HG03097 (cell line): ENCODE measurements at regions not wholly inside any gene's neighbourhood (a gene's known extent, or its start where the extent isn't known, plus 50 kb on each side); places are given as distances from the start of the nearest gene placed in this dataset.
"Not testable (repeated sequence)": the region's sequence is repeated elsewhere in the genome, so short reads cannot be mapped to it uniquely, and the experiment has no call there.

Experiments used
- ATAC-seq: cut with Tn5 transposase; IDR thresholded peaks from one replicate; pipeline ENCODE4 v1.9.1; 2021; ENCODE audit not compliant: unreplicated experiment, low FRiP score

GRCh38 chr12:47353508-47353907 lies 273.7 kb upstream of the AMIGO2 start:
- no peak for ATAC-seq

GRCh38 chr12:47352067-47352466 lies 272.3 kb upstream of the AMIGO2 start:
- no peak for ATAC-seq

- no peak for ATAC-seq
These were observed 271.8 kb upstream of the AMIGO2 start for GRCh38 chr12:47351526-47351925.

- ATAC-seq: no peak
These were observed 270.3 kb upstream of the AMIGO2 start for GRCh38 chr12:47350062-47350408.

GRCh38 chr12:47349137-47350061 lies 269.6 kb upstream of the AMIGO2 start:
- no peak for ATAC-seq

- no peak for ATAC-seq
These were observed 268.4 kb upstream of the AMIGO2 start for GRCh38 chr12:47348206-47348605.

- no peak for ATAC-seq
These were observed 266.7 kb upstream of the AMIGO2 start for GRCh38 chr12:47346251-47347019.

GRCh38 chr12:47343684-47344567 lies 264.2 kb upstream of the AMIGO2 start:
- ATAC-seq: no peak

GRCh38 chr12:47340411-47341015 lies 260.8 kb upstream of the AMIGO2 start:
- ATAC-seq: no peak

- ATAC-seq: no peak
These were observed 257.8 kb upstream of the AMIGO2 start for GRCh38 chr12:47337581-47337980.

- not testable (repeated sequence) for ATAC-seq
These were observed 253.6 kb upstream of the AMIGO2 start for GRCh38 chr12:47333271-47333858.

- ATAC-seq: no peak
These were observed 249.2 kb upstream of the AMIGO2 start for GRCh38 chr12:47328831-47329545.

- ATAC-seq: no peak
These were observed 246.4 kb upstream of the AMIGO2 start for GRCh38 chr12:47326190-47326589.

- no peak for ATAC-seq
These were observed 244.0 kb upstream of the AMIGO2 start for GRCh38 chr12:47323802-47324201.

GRCh38 chr12:47321436-47321835 lies 241.7 kb upstream of the AMIGO2 start:
- ATAC-seq: no peak

- ATAC-seq: no peak
These were observed 240.0 kb upstream of the AMIGO2 start for GRCh38 chr12:47319746-47320145.

- no peak for ATAC-seq
These were observed 239.2 kb upstream of the AMIGO2 start for GRCh38 chr12:47318963-47319362.

- ATAC-seq: no peak
These were observed 237.6 kb upstream of the AMIGO2 start for GRCh38 chr12:47317175-47317915.

GRCh38 chr12:47316609-47317049 lies 236.9 kb upstream of the AMIGO2 start:
- no peak for ATAC-seq
